ENCODE measurements at regions not wholly inside any gene's neighbourhood (a gene's known extent, or its start where the extent isn't known, plus 50 kb on each side); places are given as distances from the start of the nearest gene placed in this dataset.

- Histone ChIP-seq H3K9me3 (ENCODE audit: insufficient read depth, low read depth) (no peaks in the 10 kb centered on the region), H3K27ac (no peak overlapping the region), H3K9me2 (ENCODE audit: insufficient read depth) (no peaks in the 10 kb centered on the region), H4K20me1 (ENCODE audit: insufficient read depth) (no peaks in the 10 kb centered on the region), H3K4me1 (replicated peaks; ENCODE audit: insufficient read depth) (no peaks in the 10 kb centered on the region), H3K79me2 (ENCODE audit: low read depth) (no peaks in the 10 kb centered on the region), H3F3A (ENCODE audit: insufficient read depth, low read depth) (no peaks in the 10 kb centered on the region), H3K36me3 (ENCODE audit: low read depth) (no peaks in the 10 kb centered on the region), H3K4me2 (no peak overlapping the region), H2AFZ (no peak overlapping the region), H3K27me3 (ENCODE audit: insufficient read depth, low read depth) (no peaks in the 10 kb centered on the region), H3K4me3 (no peak overlapping the region)
- no peak for DNase-seq
- ChIA-PET CTCF (no interaction called here), POLR2A (ENCODE audit: unreplicated experiment) (no interaction called here)
- TF ChIP-seq CTCF (conservative IDR thresholded peaks at IDR 0.05) (no peak), EZH2 (IDR thresholded peaks at IDR 0.05; ENCODE audit: low read depth) (no peak)
- BruUV-seq (replicated peaks), result no TSS peak
- intact Hi-C loops (cut with micrococcal nuclease; ENCODE audit: unreplicated experiment), result no loop called here
These were observed 300.1 kb upstream of the DDX53 start for GRCh38 chrX:22699581-22700091.

GRCh38 chrX:22712942-22713341 is 286.8 kb upstream of the DDX53 start:
- no peak for DNase-seq
- Histone ChIP-seq H3K4me1 (replicated peaks; ENCODE audit: insufficient read depth) (no peaks in the 10 kb centered on the region), H3K4me2 (no peak overlapping the region), H2AFZ (no peak overlapping the region), H3K4me3 (no peak overlapping the region), H4K20me1 (ENCODE audit: insufficient read depth) (no peaks in the 10 kb centered on the region), H3K9me3 (ENCODE audit: insufficient read depth, low read depth) (no peaks in the 10 kb centered on the region), H3K36me3 (ENCODE audit: low read depth) (no peaks in the 10 kb centered on the region), H3K9me2 (ENCODE audit: insufficient read depth) (no peaks in the 10 kb centered on the region), H3K27me3 (ENCODE audit: insufficient read depth, low read depth) (no peaks in the 10 kb centered on the region), H3K79me2 (ENCODE audit: low read depth) (no peaks in the 10 kb centered on the region), H3F3A (ENCODE audit: insufficient read depth, low read depth) (no peaks in the 10 kb centered on the region), H3K27ac (no peak overlapping the region)
- ChIA-PET POLR2A (ENCODE audit: unreplicated experiment) (no interaction called here), CTCF (no interaction called here)
- TF ChIP-seq EZH2 (IDR thresholded peaks at IDR 0.05; ENCODE audit: low read depth), result no peak
- no peak for TF ChIP-seq CTCF (conservative IDR thresholded peaks at IDR 0.05)
- intact Hi-C loops (cut with micrococcal nuclease; ENCODE audit: unreplicated experiment), result no loop called here
- no TSS peak for BruUV-seq (replicated peaks)

- POLR2A ChIA-PET (ENCODE audit: unreplicated experiment), result no interaction called here
- no peak overlapping the region for H3K27ac ChIP-seq
These were observed 269.2 kb upstream of the DDX53 start for GRCh38 chrX:22730542-22730941.

More at GRCh38 chrX:22730542-22730941, 269.2 kb upstream of the DDX53 start:
- Histone ChIP-seq H3K79me2 (ENCODE audit: low read depth) (no peaks in the 10 kb centered on the region), H2AFZ (no peak overlapping the region), H3K4me3 (no peak overlapping the region), H3K36me3 (ENCODE audit: low read depth) (no peaks in the 10 kb centered on the region), H4K20me1 (ENCODE audit: insufficient read depth) (no peaks in the 10 kb centered on the region), H3K4me1 (replicated peaks; ENCODE audit: insufficient read depth) (no peaks in the 10 kb centered on the region), H3F3A (ENCODE audit: insufficient read depth, low read depth) (no peaks in the 10 kb centered on the region), H3K9me2 (ENCODE audit: insufficient read depth) (no peaks in the 10 kb centered on the region), H3K27me3 (ENCODE audit: insufficient read depth, low read depth) (no peaks in the 10 kb centered on the region), H3K4me2 (no peak overlapping the region), H3K9me3 (ENCODE audit: insufficient read depth, low read depth) (no peaks in the 10 kb centered on the region)
- CTCF ChIA-PET, result no interaction called here
- no TSS peak for BruUV-seq (replicated peaks)
- intact Hi-C loops (cut with micrococcal nuclease; ENCODE audit: unreplicated experiment), result no loop called here
- TF ChIP-seq EZH2 (IDR thresholded peaks at IDR 0.05; ENCODE audit: low read depth), result no peak
- TF ChIP-seq CTCF (conservative IDR thresholded peaks at IDR 0.05), result no peak
- no peak for DNase-seq
